Stimulated activated naive CD8-positive, alpha-beta T cell treated with anti-CD3 and anti-CD28 coated beads, Interleukin-15, Interleukin-2, amounts not matched to agents 100 U/mL and 50 U/mL, for 24 hours (primary cell): ENCODE measurements at regions not wholly inside any gene's neighbourhood (a gene's known extent, or its start where the extent isn't known, plus 50 kb on each side); places are given as distances from the start of the nearest gene placed in this dataset.
"Not testable (repeated sequence)": the region's sequence is repeated elsewhere in the genome, so short reads cannot be mapped to it uniquely, and the experiment has no call there.

Experiments
- ATAC-seq: fragments of 150-1000 bp; cut with Tn5 transposase; one replicate; pipeline ENCODE4 v1.10.0; 2021
- DNase-seq: peaks from one replicate; pipeline ENCODE4 v3.0.0; 2021

DNA sequence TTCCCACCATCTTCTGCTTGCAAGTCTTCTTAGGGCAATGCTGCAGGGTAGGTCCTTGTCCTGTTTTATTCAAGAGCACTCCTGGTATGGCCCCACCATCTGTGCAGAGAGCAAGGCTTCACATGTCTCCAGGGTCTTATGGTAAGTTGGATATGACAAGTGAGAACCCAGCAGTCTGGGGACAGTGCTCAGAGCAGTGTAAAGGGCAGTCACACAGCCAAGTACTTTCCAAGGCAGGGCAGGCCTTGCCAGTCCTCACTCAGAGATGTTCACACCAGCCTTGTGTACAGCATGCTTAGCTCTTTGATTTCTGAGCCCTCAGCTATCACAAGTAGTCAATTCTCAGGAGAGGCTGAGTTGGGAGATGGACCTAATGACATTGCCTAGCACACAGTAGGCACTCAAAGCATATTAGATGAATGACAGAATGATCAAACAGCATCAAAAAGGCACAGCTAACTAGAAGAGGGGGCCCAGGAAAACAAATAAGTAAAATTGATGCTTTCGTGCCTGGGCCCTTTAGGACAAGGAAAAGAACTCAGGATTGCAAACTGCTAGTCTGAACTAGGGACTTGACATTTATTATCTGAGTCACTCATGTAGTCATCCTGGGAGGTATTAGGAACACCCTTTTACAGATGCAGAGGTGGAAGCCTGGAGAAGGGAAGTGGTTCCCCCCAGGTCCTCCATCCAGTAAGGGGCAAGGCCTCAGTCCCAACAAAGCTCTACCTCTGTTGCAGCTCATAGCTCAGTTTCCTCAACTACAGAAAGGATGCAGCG is 86.7 kb upstream of the CTAGE1 start:
- no peak for ATAC-seq
- no peak for DNase-seq

- ATAC-seq (no peak), DNase-seq (no peak)
Observed at GRCh38 chr18:22505141-22505591, 87.5 kb upstream of the CTAGE1 start.

DNA sequence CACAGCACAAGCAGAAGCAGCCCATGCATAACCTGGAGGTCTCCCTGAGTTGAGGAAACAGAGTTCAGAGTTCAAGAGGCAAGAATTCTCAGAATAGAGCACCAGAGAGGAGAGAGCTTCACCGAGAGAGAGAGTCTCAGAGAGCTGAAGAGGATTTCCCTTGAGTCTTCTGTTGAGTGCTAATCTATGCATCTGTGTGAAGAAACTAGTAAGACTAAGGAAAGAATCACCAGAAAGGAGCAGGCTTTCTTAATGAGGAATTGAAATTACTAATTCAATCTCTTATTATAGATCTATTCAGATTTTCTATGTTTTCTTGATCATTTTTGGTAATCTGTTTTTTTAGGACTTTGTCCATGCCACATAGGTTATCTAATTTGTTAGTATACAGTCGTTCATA is 89.3 kb upstream of the CTAGE1 start:
- no peak for ATAC-seq
- DNase-seq = no peak

DNA sequence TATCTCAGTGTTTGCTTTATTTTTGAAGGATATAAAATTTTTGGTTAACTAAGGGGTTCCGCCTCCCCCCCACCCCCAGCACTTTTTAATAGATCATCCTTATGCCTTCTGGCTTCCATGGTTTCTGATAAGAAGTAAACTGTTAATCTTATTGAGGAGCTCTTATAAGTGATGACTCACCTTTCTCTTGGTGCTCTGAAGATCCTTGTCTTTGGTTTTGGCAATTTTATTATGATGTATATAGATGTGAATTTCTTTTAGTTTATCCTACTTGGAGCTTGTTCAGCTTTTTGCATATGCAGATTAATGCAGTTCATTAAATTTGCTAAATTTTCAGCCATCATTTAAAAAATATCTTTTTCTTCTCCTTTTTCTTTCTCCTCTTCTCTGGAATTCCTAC is 91.7 kb upstream of the CTAGE1 start:
- no peak for ATAC-seq
- no peak for DNase-seq

DNA sequence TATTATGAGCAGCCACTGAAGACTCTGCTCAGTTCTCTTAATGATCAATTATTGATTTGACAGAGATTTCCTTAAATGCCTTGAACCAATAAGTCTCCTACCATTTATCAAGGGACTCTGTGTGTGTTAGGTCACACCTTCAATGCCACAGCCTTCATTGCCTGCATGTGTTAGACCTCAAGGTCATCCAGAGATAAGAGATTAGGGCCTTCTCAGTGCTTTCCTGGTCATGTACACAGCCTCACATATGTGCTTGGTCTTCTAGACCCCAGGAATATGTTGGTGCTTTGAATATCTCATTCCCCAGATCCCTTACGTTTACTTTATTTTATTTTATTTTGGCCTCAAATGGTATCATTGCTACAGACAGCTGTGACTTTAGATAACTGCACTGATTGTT is 93.0 kb upstream of the CTAGE1 start:
- ATAC-seq (no peak), DNase-seq (no peak)

DNA sequence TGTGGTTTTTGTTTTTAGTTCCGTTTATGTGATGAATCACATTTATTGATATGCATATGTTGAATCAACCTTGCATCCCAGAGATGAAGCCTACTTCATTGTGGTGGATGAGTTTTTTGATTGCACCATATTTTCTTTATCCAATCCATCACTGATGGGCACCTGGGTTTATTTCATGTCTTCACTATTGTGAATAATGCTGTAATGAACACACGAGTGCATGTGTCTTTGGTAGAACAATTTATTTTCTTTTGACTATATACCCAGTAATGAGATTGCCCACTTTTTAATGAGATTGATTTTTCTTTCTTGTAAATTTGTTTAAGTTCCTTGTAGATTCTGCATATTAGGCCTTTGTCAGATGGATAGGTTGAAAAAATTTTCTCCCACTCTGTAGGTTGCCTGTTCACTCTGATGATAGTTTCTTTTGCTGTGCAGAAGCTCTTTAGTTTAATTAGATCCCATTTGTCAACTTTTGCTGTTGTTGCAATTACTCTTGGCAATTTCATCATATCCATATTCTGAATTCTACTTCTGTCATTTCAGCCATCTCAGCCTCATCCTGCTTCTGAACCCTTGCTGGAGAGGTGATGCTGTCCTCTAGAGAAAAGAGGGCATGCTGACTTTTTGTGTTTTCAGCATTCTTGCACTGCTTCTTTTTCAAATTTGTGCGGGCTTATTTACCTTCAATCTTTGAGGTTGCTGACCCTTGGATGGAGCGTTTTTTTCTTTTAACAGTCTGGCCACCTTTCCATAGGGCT is 96.2 kb upstream of the CTAGE1 start:
- ATAC-seq (no peak), DNase-seq (no peak)

DNA sequence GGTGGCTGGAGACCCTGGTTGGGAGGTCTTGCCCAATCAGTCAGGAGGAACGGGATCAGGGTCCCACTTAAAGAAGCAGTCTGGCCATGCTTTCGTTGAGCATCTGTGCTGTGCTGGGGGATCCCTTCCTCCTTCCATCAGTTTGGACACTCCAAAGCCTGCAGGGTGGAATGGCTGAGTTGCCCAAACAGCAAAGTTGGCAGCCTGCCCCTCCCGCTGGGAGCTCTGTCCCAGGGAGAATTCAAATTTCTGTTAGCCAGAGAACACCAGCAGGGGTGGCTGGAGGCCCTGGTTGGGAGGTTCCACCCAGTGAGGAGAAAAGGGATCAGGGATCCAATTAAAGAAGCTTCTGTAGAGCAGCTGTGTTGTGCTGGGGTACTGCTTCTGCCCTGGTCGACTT is 96.9 kb upstream of the CTAGE1 start:
- DNase-seq (no peak), ATAC-seq (no peak)

- DNase-seq (no peak), ATAC-seq (no peak)
Observed at GRCh38 chr18:22515250-22515649, 97.5 kb upstream of the CTAGE1 start.

- DNase-seq (no peak), ATAC-seq (no peak)
Observed at GRCh38 chr18:22517356-22517755, 99.6 kb upstream of the CTAGE1 start.

GRCh38 chr18:22521026-22521707 is 103.5 kb upstream of the CTAGE1 start:
- ATAC-seq (no peak), DNase-seq (no peak)

- ATAC-seq = no peak
- no peak for DNase-seq
Observed at GRCh38 chr18:22523481-22523880, 105.8 kb upstream of the CTAGE1 start.

- ATAC-seq = no peak
- DNase-seq = no peak
Observed at GRCh38 chr18:22524783-22525182, 107.1 kb upstream of the CTAGE1 start.

GRCh38 chr18:22525313-22525712 is 107.6 kb upstream of the CTAGE1 start:
- no peak for DNase-seq
- no peak for ATAC-seq

DNA sequence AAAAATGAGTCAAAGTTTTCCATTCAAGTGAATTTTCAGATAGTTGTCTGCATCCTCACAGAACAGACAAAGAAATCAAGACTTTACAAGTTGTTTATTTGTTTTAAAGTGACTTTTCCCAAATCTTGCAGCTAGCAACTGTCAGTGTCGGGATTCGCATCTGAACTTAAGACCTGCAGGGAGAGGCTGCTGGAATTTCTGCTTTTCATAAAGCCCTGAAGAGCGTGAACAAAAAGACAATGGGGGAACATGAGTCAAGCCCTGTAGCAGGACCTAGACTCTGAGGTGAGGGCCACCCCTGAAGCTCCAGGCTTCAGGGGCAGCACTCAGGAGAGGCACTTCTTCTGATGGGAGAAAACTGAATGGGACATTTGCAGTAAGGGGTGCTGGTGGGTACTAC is 108.2 kb upstream of the CTAGE1 start:
- no peak for DNase-seq
- ATAC-seq = no peak

GRCh38 chr18:22528291-22528690 is 110.6 kb upstream of the CTAGE1 start:
- no peak for DNase-seq
- no peak for ATAC-seq

DNA sequence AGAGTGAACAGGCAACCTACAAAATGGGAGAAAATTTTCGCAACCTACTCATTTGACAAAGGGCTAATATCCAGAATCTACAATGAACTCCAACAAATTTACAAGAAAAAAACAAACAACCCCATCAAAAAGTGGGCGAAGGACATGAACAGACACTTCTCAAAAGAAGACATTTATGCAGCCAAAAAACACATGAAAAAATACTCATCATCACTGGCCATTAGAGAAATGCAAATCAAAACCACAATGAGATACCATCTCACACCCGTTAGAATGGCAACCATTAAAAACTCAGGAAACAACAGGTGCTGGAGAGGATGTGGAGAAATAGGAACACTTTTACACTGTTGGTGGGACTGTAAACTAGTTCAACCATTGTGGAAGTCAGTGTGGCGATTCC is 117.0 kb upstream of the CTAGE1 start:
- not testable (repeated sequence) for DNase-seq, ATAC-seq

DNA sequence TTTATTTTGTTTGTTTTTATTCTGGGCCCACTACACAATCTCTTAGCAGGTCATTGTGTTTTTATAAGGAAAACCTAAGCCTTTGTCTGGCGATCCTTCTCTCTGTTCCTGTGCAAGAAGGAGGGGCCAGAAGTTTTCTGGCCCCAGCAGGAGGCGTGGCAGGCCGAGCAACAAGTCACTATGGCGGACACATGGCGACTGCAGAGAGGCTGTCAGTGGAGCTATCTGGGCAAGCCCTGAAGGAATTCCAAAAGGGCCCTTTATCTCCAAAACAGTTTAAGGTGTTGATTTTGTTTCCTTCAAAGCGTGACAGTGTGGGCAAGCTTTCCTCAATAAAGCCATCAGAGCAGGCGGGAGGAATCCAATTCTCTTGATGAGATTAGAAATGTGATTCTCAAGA is 118.8 kb upstream of the CTAGE1 start:
- DNase-seq = no peak

DNA sequence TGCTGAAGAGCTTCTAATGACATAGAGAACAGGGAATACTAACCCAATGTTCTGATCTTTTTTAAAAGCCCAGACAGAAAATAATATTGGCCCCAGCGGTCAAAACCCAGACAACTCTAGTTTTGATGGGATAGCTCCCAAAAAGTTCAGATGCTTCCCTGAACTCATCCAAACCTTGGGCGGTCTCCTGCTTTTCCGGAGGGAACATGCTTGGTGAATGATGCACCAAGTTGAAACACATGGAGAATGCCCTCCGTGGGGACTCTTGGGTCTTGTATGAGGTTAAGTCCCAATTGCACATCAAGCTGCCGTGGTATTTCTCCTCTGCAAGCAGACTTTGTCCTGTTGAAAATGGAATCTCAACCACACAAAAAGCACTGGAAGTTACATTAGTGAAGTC is 120.7 kb upstream of the CTAGE1 start:
- DNase-seq (no peak), ATAC-seq (no peak)

More for the DNA sequence above, 118.8 kb upstream of the CTAGE1 start:
- ATAC-seq = no peak

DNA sequence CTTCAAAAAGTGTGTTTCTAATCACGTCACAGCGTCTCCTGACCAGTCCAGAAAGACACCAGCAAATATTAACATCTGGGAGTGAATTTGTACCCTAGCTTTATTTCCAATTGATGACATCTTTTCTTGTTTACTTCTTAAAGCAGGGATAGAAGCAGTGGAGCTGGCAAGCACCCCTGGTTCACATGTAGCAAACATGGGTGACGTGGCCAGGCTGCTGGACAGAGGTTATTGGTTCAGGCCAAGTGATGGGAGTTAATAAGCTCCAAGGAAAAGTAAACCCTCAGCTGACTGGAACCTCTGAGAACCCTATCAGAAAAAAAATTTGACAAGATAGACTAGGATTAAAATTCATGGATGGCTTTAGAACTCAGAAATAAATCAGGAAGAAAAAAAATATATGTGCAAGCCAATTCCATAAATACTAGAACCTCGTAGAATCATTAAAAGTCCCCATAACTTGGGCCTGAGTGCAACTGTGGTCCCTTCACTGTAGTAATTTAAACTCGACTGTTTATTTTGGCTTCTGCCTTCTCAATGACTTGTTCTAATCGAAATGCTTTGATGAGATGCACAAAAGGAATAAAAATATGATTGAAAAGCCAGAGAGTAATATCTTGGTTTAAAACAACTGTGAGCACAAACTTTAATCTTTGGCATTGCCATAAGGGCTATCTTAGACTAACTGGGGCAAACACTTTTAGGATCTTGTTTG is 121.5 kb upstream of the CTAGE1 start:
- ATAC-seq (no peak), DNase-seq (no peak)

GRCh38 chr18:22541232-22541631 is 123.5 kb upstream of the CTAGE1 start:
- no peak for DNase-seq
- no peak for ATAC-seq

DNA sequence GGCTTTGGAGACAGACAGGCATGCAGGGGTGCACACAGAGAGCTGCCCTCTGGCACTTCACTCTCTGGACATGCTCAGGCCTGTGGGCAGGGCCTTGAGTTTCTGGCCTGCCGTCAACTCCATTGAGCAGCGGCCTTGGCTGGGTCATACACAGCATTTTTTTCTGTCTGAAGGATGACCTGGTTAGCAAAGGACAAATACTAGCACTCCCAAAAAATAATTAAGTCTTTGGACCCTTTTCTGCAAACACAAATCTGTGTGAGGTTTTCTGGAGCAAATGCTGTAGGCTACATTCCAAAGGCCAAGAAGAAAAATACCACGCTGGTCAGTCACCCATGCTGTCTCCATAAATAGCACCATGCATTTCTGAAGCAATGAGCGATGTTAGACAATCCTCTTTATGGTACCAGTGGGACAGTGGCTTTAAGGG is 124.7 kb upstream of the CTAGE1 start:
- DNase-seq (no peak), ATAC-seq (no peak)

- ATAC-seq = no peak
- DNase-seq = no peak
Observed at GRCh38 chr18:22543769-22544168, 126.1 kb upstream of the CTAGE1 start.
